ENCODE measurements at regions not wholly inside any gene's neighbourhood (a gene's known extent, or its start where the extent isn't known, plus 50 kb on each side); places are given as distances from the start of the nearest gene placed in this dataset.

DNA sequence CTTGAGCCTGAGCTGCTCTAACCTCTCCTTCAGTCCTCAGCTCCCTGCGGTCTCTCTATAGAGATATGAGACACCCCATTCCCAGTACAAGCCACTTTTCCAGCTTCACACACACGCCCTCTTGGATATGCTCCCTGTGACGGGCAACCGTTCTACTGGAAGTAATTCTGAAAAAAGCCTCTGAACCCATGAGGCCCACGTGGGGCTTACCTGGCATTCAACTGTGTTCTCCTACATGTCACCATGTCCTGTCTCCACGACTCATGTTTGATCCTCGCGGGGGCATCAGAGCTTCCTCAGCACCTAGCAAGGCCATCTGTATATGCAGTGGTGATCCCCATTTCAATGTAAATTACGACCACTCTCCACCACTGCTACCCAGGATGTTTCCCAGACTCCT is 69.2 kb upstream of the DUSP22 start:
- ChIA-PET POLR2A (interaction anchor here (2.0 kb wide), 1 partner anchor 169 kb away, joined by 10 read pairs; the partner anchor contains the start of gene IRF4), CTCF (interaction anchor here (1.5 to 21.8 kb wide), 4 partner anchors 11 to 109 kb away, joined by 3 to 620 read pairs (median 19); no protein-coding TSS in a partner anchor)
- TF ChIP-seq, protein P1, sequence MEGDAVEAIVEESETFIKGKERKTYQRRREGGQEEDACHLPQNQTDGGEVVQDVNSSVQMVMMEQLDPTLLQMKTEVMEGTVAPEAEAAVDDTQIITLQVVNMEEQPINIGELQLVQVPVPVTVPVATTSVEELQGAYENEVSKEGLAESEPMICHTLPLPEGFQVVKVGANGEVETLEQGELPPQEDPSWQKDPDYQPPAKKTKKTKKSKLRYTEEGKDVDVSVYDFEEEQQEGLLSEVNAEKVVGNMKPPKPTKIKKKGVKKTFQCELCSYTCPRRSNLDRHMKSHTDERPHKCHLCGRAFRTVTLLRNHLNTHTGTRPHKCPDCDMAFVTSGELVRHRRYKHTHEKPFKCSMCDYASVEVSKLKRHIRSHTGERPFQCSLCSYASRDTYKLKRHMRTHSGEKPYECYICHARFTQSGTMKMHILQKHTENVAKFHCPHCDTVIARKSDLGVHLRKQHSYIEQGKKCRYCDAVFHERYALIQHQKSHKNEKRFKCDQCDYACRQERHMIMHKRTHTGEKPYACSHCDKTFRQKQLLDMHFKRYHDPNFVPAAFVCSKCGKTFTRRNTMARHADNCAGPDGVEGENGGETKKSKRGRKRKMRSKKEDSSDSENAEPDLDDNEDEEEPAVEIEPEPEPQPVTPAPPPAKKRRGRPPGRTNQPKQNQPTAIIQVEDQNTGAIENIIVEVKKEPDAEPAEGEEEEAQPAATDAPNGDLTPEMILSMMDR (IDR thresholded peaks at IDR 0.05; ENCODE audit: control extremely low read depth, extremely low read depth, low read depth, missing control alignments) = no peak
- DNase-seq (ENCODE audit: extremely low spot score) = no peak

DNA sequence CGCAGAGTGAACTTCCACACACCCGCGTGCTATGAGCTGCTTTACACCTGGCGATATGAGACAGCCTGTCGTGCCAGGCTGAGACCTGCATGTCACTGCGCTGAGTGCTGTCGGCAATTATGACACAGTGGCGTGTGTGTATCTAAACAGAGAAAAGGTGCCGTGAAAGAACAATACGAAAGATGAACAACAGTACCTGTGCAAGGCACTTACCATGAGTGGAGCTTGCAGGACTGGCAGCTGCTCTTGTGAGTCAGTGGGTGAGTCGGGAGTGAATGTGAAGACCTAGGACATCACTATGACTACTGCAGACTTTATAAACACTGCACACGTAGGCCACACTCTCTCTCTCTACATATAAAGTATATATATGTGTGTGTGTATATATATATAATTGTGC is 68.5 kb upstream of the DUSP22 start:
- TF ChIP-seq, protein P1 (IDR thresholded peaks at IDR 0.05; ENCODE audit: control extremely low read depth, extremely low read depth, low read depth, missing control alignments) = no peak
- ChIA-PET CTCF (interaction anchor here (1.3 to 21.8 kb wide), 6 partner anchors 10 to 185 kb away, joined by 3 to 620 read pairs (median 8); no protein-coding TSS in a partner anchor), POLR2A (interaction anchor here (2.0 kb wide), 1 partner anchor 168 kb away, joined by 10 read pairs; the partner anchor contains the start of gene IRF4)
- DNase-seq (ENCODE audit: extremely low spot score) = no peak

DNA sequence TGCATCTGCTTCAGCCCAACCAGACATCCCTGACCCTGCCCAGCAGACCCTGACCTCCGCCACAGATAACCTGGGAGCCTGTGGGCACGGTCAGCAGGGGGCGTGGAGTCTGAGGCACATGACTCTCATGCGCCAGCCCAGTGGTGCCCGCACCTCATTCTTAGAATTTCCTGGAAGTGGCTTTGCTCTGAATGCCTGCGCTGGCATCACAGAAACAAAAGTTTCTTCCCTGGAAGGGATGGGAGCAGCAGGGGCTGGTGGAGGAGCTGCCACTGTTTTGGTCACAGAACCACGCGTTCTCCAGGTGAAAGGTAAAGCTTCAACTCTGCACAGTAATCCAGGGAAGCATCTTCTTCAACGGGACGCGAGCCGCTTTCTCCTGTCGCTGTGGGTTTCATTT is 67.9 kb upstream of the DUSP22 start:
- CTCF ChIA-PET = interaction anchor here (0.9 to 21.8 kb wide), 7 partner anchors 7 to 185 kb away, joined by 3 to 620 read pairs (median 23); no protein-coding TSS in a partner anchor

DNA sequence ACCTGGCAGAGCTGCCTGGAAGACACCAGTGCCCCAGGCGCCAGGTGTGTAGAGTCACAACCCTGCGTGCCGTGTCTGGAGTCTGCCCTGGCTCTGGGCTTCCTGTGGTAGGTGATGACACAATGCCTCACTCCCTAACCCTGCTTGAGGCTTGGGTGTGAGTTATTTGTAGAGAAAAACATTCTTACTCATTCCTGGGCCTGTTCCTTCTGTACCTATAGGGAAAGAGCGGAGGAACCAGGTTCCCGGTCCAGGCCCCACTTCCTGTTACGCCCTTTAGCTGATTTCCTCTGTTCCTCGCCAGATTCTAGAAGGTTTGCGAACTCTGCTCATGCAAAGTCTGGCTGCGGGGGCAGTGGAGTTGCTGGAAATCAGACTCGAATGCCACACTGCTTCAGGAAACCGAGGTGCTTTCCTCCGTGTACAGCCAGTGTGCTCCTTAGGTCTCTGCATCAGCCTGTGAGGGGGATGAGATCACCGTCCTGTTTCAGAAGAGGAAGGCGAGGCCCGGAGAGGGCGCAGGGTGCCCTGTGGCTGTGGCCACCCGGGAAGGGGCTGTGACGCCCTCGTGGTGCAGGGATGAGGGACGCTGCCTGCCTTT is 67.1 kb upstream of the DUSP22 start:
- DNase-seq (ENCODE audit: extremely low spot score) = no peak
- ChIA-PET CTCF (interaction anchor here (0.7 to 21.8 kb wide), 12 partner anchors 8 to 184 kb away, joined by 3 to 620 read pairs (median 8); no protein-coding TSS in a partner anchor), POLR2A (interaction anchor here (0.7 to 3.8 kb wide), 6 partner anchors 8 to 169 kb away, joined by 4 to 39 read pairs (median 6); partner anchors contain the start of gene IRF4)
- TF ChIP-seq, protein P1 (IDR thresholded peaks at IDR 0.05; ENCODE audit: control extremely low read depth, extremely low read depth, low read depth, missing control alignments) = no peak

More for the DNA sequence above, 67.9 kb upstream of the DUSP22 start:
- no peak for DNase-seq (ENCODE audit: extremely low spot score)
- POLR2A ChIA-PET = interaction anchor here (1.6 to 2.0 kb wide), 2 partner anchors 167 to 170 kb away, joined by 4 to 10 read pairs; partner anchors contain the start of gene IRF4
- TF ChIP-seq, protein P1 (IDR thresholded peaks at IDR 0.05; ENCODE audit: control extremely low read depth, extremely low read depth, low read depth, missing control alignments) = no peak

DNA sequence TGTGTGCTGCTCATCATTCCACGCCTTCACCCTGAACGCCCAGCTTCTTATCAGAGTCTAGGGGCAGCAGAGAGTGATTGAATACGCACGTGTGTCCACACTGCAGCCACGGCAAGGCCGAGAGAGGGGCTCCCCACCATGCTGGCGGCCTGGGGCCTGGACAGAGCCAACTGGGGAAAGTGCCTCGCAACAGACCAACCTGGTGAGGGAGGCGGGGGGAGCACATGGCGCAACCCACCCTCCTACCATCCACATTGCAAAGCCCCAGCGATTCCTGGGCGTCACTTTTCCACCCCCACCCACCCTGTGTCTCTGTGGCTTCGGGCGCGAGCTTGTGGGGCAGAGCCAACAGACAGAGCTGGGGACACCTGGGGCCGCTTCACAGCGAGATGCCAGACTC is 66.4 kb upstream of the DUSP22 start:
- TF ChIP-seq, protein P1 (IDR thresholded peaks at IDR 0.05; ENCODE audit: control extremely low read depth, extremely low read depth, low read depth, missing control alignments) = no peak
- ChIA-PET CTCF (interaction anchor here (0.7 to 21.8 kb wide), 20 partner anchors 9 to 182 kb away, joined by 3 to 620 read pairs (median 6); no protein-coding TSS in a partner anchor), POLR2A (interaction anchor here (0.7 to 3.8 kb wide), 5 partner anchors 9 to 166 kb away, joined by 3 to 39 read pairs (median 5); partner anchors contain the start of gene IRF4)
- no peak for DNase-seq (ENCODE audit: extremely low spot score)

DNA sequence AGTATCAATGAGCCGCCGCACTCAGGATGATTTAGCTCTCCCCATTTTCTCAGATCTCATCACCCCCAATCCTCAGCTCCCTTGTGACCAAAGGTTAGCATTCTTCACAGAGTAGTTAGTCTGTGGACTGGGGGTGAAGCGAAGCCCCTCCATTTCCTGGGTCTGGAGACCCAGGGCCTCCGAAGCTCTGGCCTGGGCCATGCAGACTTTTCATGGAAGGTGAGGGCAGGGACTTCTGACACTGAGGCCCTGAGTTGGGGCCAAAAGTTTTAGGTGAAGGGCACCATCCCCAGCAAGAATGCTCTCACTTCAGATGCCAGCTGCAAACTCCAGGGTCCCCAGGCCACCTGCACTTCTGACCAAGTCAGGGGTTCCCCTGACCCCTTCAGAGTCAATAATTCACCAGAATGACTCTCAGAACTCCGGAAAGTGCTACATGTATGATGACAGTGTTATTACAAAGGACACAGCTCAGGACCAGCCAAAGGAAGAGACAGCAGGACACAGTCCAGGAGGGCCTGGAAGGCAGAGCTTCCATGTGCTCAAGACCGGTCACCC is 65.7 kb upstream of the DUSP22 start:
- no peak for DNase-seq (ENCODE audit: extremely low spot score)
- CTCF ChIA-PET = interaction anchor here (0.8 to 21.8 kb wide), 33 partner anchors 9 to 181 kb away, joined by 3 to 620 read pairs (median 5); partner anchors contain the start of gene IRF4
- TF ChIP-seq, protein P1 (IDR thresholded peaks at IDR 0.05; ENCODE audit: control extremely low read depth, extremely low read depth, low read depth, missing control alignments) = no peak
- POLR2A ChIA-PET = interaction anchor here (0.7 to 3.8 kb wide), 10 partner anchors 9 to 167 kb away, joined by 3 to 39 read pairs (median 4); partner anchors contain the start of genes DUSP22 and IRF4
